ENCODE measurements at regions not wholly inside any gene's neighbourhood (a gene's known extent, or its start where the extent isn't known, plus 50 kb on each side); places are given as distances from the start of the nearest gene placed in this dataset.
A peak's percentile ranks its signal among the peaks of the same experiment; 100 is the strongest.

- H3K27ac ChIP-seq (ENCODE audit: low read depth, low read length): no peak overlapping the region
- no peaks in the 10 kb centered on the region for H3K4me1 ChIP-seq (ENCODE audit: insufficient read depth, low read length)
- H3K36me3 ChIP-seq (ENCODE audit: insufficient read depth, low read length): no peaks in the 10 kb centered on the region
- H3K27me3 Mint-ChIP-seq: peaks cover 0 to 1% of the 10 kb centered on the region in 2 donors
- no peaks in the 10 kb centered on the region for H3K36me3 Mint-ChIP-seq
- H3K9me3 Mint-ChIP-seq: peaks cover 7 to 32% (median 28%) of the 10 kb centered on the region in 5 donors
- H3K4me3 Mint-ChIP-seq: no peak overlapping the region
- DNase-seq: no peak
- H3K4me1 Mint-ChIP-seq: no peaks in the 10 kb centered on the region
- no peak overlapping the region for H3K4me3 ChIP-seq (ENCODE audit: low read length)
- no peaks in the 10 kb centered on the region for H3K27me3 ChIP-seq (ENCODE audit: insufficient read depth, low read length, poor library complexity, severe bottlenecking)
- POLR2A ChIA-PET: no interaction called here
- no peaks in the 10 kb centered on the region for H3K9me3 ChIP-seq (ENCODE audit: low read length)
- CTCF ChIA-PET: no interaction called here
- H3K27ac Mint-ChIP-seq: no peak overlapping the region
Observed at GRCh38 chr7:85750454-85750949, 563.6 kb upstream of the SEMA3D start.

GRCh38 chr7:85749696-85750453 lies 563.0 kb upstream of the SEMA3D start:
- DNase-seq: no peak
- Histone ChIP-seq H3K9me3 (ENCODE audit: low read length) (no peaks in the 10 kb centered on the region), H3K27me3 (ENCODE audit: insufficient read depth, low read length, poor library complexity, severe bottlenecking) (no peaks in the 10 kb centered on the region), H3K4me3 (ENCODE audit: low read length) (no peak overlapping the region), H3K36me3 (ENCODE audit: insufficient read depth, low read length) (no peaks in the 10 kb centered on the region), H3K27ac (ENCODE audit: low read depth, low read length) (no peak overlapping the region), H3K4me1 (ENCODE audit: insufficient read depth, low read length) (no peaks in the 10 kb centered on the region)
- H3K4me1 Mint-ChIP-seq: no peaks in the 10 kb centered on the region
- H3K27ac Mint-ChIP-seq: no peak overlapping the region
- H3K9me3 Mint-ChIP-seq: peaks cover 5 to 31% (median 24%) of the 10 kb centered on the region in 5 donors
- ChIA-PET CTCF (no interaction called here), POLR2A (no interaction called here)
- H3K27me3 Mint-ChIP-seq: peaks cover 0 to 1% of the 10 kb centered on the region in 2 donors
- no peaks in the 10 kb centered on the region for H3K36me3 Mint-ChIP-seq
- no peak overlapping the region for H3K4me3 Mint-ChIP-seq

GRCh38 chr7:85748861-85749260 lies 562.0 kb upstream of the SEMA3D start:
- H3K27ac Mint-ChIP-seq: peak overlapping the region in 1 of 8 donors; percentile 28
- ChIA-PET CTCF (no interaction called here), POLR2A (no interaction called here)
- Histone ChIP-seq H3K4me3 (ENCODE audit: low read length) (no peak overlapping the region), H3K36me3 (ENCODE audit: insufficient read depth, low read length) (no peaks in the 10 kb centered on the region), H3K27ac (ENCODE audit: low read depth, low read length) (no peak overlapping the region), H3K4me1 (ENCODE audit: insufficient read depth, low read length) (no peaks in the 10 kb centered on the region), H3K9me3 (ENCODE audit: low read length) (no peaks in the 10 kb centered on the region), H3K27me3 (ENCODE audit: insufficient read depth, low read length, poor library complexity, severe bottlenecking) (no peaks in the 10 kb centered on the region)
- peaks cover 0 to 1% of the 10 kb centered on the region in 2 donors for H3K27me3 Mint-ChIP-seq
- H3K36me3 Mint-ChIP-seq: no peaks in the 10 kb centered on the region
- no peak for DNase-seq
- H3K9me3 Mint-ChIP-seq: peaks cover 3 to 33% (median 15%) of the 10 kb centered on the region in 5 donors
- H3K4me1 Mint-ChIP-seq: no peaks in the 10 kb centered on the region
- H3K4me3 Mint-ChIP-seq: no peak overlapping the region

GRCh38 chr7:85737426-85737825 lies 550.6 kb upstream of the SEMA3D start:
- no peak overlapping the region for H3K4me3 Mint-ChIP-seq

GRCh38 chr7:85736085-85736484 lies 549.2 kb upstream of the SEMA3D start:
- Mint-ChIP-seq H3K27me3 (no peaks in the 10 kb centered on the region), H3K4me3 (no peak overlapping the region), H3K9me3 (peaks cover 8 to 41% (median 15%) of the 10 kb centered on the region in 5 donors), H3K4me1 (no peaks in the 10 kb centered on the region), H3K27ac (no peak overlapping the region), H3K36me3 (no peaks in the 10 kb centered on the region)
- Histone ChIP-seq H3K36me3 (ENCODE audit: insufficient read depth, low read length) (no peaks in the 10 kb centered on the region), H3K4me1 (ENCODE audit: insufficient read depth, low read length) (no peaks in the 10 kb centered on the region), H3K9me3 (ENCODE audit: low read length) (no peaks in the 10 kb centered on the region), H3K27me3 (ENCODE audit: insufficient read depth, low read length, poor library complexity, severe bottlenecking) (no peaks in the 10 kb centered on the region), H3K4me3 (ENCODE audit: low read length) (no peak overlapping the region), H3K27ac (ENCODE audit: low read depth, low read length) (no peak overlapping the region)
- DNase-seq: no peak
- ChIA-PET POLR2A (no interaction called here), CTCF (no interaction called here)

More at GRCh38 chr7:85737426-85737825, 550.6 kb upstream of the SEMA3D start:
- ChIA-PET CTCF (no interaction called here), POLR2A (no interaction called here)
- H3K27me3 Mint-ChIP-seq: no peaks in the 10 kb centered on the region
- H3K27ac Mint-ChIP-seq: no peak overlapping the region
- H3K4me1 Mint-ChIP-seq: no peaks in the 10 kb centered on the region
- Histone ChIP-seq H3K4me1 (ENCODE audit: insufficient read depth, low read length) (no peaks in the 10 kb centered on the region), H3K36me3 (ENCODE audit: insufficient read depth, low read length) (no peaks in the 10 kb centered on the region), H3K27me3 (ENCODE audit: insufficient read depth, low read length, poor library complexity, severe bottlenecking) (no peaks in the 10 kb centered on the region), H3K4me3 (ENCODE audit: low read length) (no peak overlapping the region), H3K27ac (ENCODE audit: low read depth, low read length) (no peak overlapping the region), H3K9me3 (ENCODE audit: low read length) (no peaks in the 10 kb centered on the region)
- DNase-seq: no peak
- H3K36me3 Mint-ChIP-seq: no peaks in the 10 kb centered on the region
- peaks cover 4 to 41% (median 12%) of the 10 kb centered on the region in 5 donors for H3K9me3 Mint-ChIP-seq

DNA sequence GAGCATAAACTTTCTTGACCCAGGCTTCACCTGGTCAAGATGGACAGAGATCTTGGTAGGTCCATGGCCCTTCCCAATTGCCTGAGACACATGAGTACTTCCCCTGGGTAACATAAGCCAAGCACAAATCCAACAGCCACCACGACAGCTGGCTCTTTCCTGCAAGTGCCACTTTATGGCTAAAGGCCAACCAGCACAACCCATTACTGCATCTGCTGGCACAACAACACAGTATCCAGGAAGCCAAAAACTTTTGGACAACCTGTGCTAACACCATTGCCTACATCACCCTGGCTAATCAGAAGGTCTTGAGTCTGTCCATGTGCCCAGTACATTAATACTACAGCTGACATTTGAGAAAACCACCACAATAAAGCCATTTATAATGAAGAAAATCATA lies 548.0 kb upstream of the SEMA3D start:
- H3K4me3 ChIP-seq (ENCODE audit: low read length): no peak overlapping the region
- Mint-ChIP-seq H3K27ac (no peak overlapping the region), H3K36me3 (no peaks in the 10 kb centered on the region), H3K9me3 (peaks cover 11 to 39% (median 12%) of the 10 kb centered on the region in 5 donors), H3K27me3 (no peaks in the 10 kb centered on the region), H3K4me1 (no peaks in the 10 kb centered on the region), H3K4me3 (no peak overlapping the region)
- no peaks in the 10 kb centered on the region for H3K4me1 ChIP-seq (ENCODE audit: insufficient read depth, low read length)
- no peak for DNase-seq
- no peak overlapping the region for H3K27ac ChIP-seq (ENCODE audit: low read depth, low read length)
- no peaks in the 10 kb centered on the region for H3K36me3 ChIP-seq (ENCODE audit: insufficient read depth, low read length)
- H3K9me3 ChIP-seq (ENCODE audit: low read length): no peaks in the 10 kb centered on the region
- POLR2A ChIA-PET: no interaction called here
- CTCF ChIA-PET: no interaction called here
- H3K27me3 ChIP-seq (ENCODE audit: insufficient read depth, low read length, poor library complexity, severe bottlenecking): no peaks in the 10 kb centered on the region

DNA sequence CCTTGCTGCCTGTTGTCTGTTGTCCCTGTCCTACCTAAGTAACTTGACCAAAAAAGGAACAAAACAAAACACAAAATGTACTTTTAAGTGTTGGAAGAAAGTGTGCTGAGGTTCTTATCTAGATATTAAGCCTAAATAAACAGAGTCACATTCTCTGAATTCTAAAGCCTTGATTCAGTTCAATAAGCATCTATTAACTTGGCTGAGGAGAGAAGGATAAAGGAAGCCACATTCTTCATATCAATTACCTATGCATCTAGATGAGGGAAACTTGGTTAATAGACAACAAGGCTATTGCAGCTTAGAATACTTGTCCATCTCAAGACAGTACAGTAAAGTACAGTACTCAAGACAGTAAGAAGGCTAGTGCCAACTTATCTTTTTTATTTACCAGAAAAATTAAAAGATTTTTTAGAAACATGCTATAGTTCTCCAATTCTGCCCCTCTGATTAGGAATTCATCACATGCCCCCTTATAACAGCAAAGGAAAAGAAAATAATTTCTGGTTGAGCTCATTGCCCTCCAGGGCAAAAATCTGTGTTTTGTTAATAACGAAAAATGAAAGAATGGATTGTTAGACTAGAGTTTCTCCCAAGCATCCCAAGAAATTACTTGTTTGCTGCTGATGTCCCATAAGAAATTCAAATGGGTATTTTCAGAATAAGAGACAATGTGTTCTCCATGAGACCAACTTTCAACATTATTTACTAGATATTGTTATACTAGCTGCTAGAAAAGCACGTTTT lies 546.5 kb upstream of the SEMA3D start:
- H3K27ac Mint-ChIP-seq: no peak overlapping the region
- Histone ChIP-seq H3K27ac (ENCODE audit: low read depth, low read length) (no peak overlapping the region), H3K4me1 (ENCODE audit: insufficient read depth, low read length) (no peaks in the 10 kb centered on the region), H3K27me3 (ENCODE audit: insufficient read depth, low read length, poor library complexity, severe bottlenecking) (no peaks in the 10 kb centered on the region), H3K36me3 (ENCODE audit: insufficient read depth, low read length) (no peaks in the 10 kb centered on the region), H3K9me3 (ENCODE audit: low read length) (no peaks in the 10 kb centered on the region), H3K4me3 (ENCODE audit: low read length) (no peak overlapping the region)
- H3K9me3 Mint-ChIP-seq: peaks cover 10 to 36% (median 12%) of the 10 kb centered on the region in 5 donors
- H3K36me3 Mint-ChIP-seq: no peaks in the 10 kb centered on the region
- ChIA-PET CTCF (no interaction called here), POLR2A (no interaction called here)
- H3K4me1 Mint-ChIP-seq: no peaks in the 10 kb centered on the region
- H3K27me3 Mint-ChIP-seq: no peaks in the 10 kb centered on the region
- DNase-seq: no peak
- no peak overlapping the region for H3K4me3 Mint-ChIP-seq

GRCh38 chr7:85730012-85730411 lies 543.2 kb upstream of the SEMA3D start:
- H3K9me3 Mint-ChIP-seq: peaks cover 4 to 25% (median 17%) of the 10 kb centered on the region in 5 donors
- no peaks in the 10 kb centered on the region for H3K4me1 Mint-ChIP-seq
- Histone ChIP-seq H3K4me1 (ENCODE audit: insufficient read depth, low read length) (no peaks in the 10 kb centered on the region), H3K4me3 (ENCODE audit: low read length) (no peak overlapping the region), H3K27me3 (ENCODE audit: insufficient read depth, low read length, poor library complexity, severe bottlenecking) (no peaks in the 10 kb centered on the region), H3K27ac (ENCODE audit: low read depth, low read length) (no peak overlapping the region), H3K9me3 (ENCODE audit: low read length) (no peaks in the 10 kb centered on the region), H3K36me3 (ENCODE audit: insufficient read depth, low read length) (no peaks in the 10 kb centered on the region)
- H3K36me3 Mint-ChIP-seq: no peaks in the 10 kb centered on the region
- H3K4me3 Mint-ChIP-seq: no peak overlapping the region
- ChIA-PET CTCF (no interaction called here), POLR2A (no interaction called here)
- DNase-seq: no peak
- no peaks in the 10 kb centered on the region for H3K27me3 Mint-ChIP-seq
- H3K27ac Mint-ChIP-seq: no peak overlapping the region
